ENCODE measurements at regions not wholly inside any gene's neighbourhood (a gene's known extent, or its start where the extent isn't known, plus 50 kb on each side); places are given as distances from the start of the nearest gene placed in this dataset.
"Not testable (repeated sequence)": the region's sequence is repeated elsewhere in the genome, so short reads cannot be mapped to it uniquely, and the experiment has no call there.

DNA sequence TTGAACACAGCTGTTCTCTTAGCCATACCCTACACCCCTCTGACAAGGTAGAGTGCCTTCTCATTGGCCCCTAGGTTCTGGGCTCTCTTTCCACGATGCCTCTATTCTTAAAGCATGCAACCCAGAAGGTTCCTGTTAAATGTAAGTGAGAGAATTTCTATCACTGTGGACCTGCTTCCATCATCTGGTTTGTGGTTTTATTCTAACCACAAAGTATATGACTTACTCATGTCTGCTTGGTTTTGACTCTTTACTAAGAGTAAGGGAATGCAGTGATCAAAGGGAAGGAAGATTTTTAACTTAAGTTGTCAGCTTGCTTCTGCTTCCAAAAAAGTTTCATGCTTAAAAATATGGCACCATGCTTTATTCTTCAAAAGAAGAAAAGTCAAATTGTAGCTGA is 80.2 kb downstream of the ANKEF1 start:
- Histone ChIP-seq H3K36me3 (no peaks in the 10 kb centered on the region), H3K27me3 (no peaks in the 10 kb centered on the region), H3K9me3 (no peaks in the 10 kb centered on the region), H3K4me1 (no peaks in the 10 kb centered on the region), H3K4me3 (ENCODE audit: low read depth, low read length) (no peak overlapping the region)
- no peak for DNase-seq
- TF ChIP-seq, protein P1, sequence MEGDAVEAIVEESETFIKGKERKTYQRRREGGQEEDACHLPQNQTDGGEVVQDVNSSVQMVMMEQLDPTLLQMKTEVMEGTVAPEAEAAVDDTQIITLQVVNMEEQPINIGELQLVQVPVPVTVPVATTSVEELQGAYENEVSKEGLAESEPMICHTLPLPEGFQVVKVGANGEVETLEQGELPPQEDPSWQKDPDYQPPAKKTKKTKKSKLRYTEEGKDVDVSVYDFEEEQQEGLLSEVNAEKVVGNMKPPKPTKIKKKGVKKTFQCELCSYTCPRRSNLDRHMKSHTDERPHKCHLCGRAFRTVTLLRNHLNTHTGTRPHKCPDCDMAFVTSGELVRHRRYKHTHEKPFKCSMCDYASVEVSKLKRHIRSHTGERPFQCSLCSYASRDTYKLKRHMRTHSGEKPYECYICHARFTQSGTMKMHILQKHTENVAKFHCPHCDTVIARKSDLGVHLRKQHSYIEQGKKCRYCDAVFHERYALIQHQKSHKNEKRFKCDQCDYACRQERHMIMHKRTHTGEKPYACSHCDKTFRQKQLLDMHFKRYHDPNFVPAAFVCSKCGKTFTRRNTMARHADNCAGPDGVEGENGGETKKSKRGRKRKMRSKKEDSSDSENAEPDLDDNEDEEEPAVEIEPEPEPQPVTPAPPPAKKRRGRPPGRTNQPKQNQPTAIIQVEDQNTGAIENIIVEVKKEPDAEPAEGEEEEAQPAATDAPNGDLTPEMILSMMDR (IDR thresholded peaks at IDR 0.05; ENCODE audit: low read depth, low read length): no peak

DNA sequence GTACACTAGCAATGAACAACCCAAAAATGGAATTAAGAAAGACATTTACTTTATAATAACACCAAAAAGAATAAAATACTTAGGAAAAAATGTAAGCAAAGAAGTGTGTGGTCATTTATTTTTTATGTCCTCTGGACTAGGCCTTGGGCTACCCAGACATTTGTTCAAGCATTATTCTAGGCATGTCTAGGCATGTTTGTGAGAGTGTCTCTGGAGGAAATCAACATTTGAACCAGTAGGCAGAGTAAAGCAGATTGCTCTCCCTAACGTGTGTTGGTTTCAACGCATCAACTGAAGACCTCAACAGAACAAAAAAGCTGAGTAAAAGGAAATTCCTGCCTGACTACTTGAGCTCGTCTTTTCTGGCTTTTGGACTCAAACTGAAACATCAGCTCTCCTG is 84.5 kb downstream of the ANKEF1 start:
- Histone ChIP-seq H3K4me1 (no peaks in the 10 kb centered on the region), H3K36me3 (no peaks in the 10 kb centered on the region), H3K27me3 (no peaks in the 10 kb centered on the region; the same call in 1 of the 2 replicates), H3K9me3 (no peaks in the 10 kb centered on the region), H3K4me3 (ENCODE audit: low read depth, low read length) (no peak overlapping the region)
- DNase-seq: no peak
- TF ChIP-seq, protein P1 (IDR thresholded peaks at IDR 0.05; ENCODE audit: low read depth, low read length): no peak

DNA sequence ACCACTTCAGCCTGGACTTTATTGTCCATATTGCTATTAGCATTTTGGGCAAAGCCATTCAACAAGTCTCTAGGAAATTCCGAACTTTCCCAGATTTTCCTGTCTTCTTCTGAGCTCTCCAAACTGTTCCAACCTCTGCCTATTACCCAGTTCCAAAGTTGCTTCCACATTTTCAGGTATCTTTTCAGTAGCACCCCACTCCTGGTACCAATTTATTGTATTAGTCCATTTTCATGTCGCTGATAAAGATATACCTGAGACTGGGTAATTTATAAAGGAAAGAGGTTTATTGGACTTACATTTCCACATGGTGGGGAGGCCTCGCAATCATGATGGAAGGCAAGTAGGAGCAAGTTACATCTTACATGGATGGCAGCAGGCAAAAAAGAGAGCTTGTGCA is 90.1 kb downstream of the ANKEF1 start:
- H3K4me3 ChIP-seq (ENCODE audit: low read depth, low read length); H3K27me3 ChIP-seq; H3K9me3 ChIP-seq; DNase-seq; H3K4me1 ChIP-seq; H3K36me3 ChIP-seq: not testable (repeated sequence)

GRCh38 chr20:10125757-10126156 is 91.0 kb downstream of the ANKEF1 start:
- DNase-seq: no peak
- TF ChIP-seq, protein P1 (IDR thresholded peaks at IDR 0.05; ENCODE audit: low read depth, low read length): no peak
- H3K27me3 ChIP-seq: no peaks in the 10 kb centered on the region
- H3K4me3 ChIP-seq (ENCODE audit: low read depth, low read length): no peak overlapping the region
- no peaks in the 10 kb centered on the region for H3K9me3 ChIP-seq
- no peaks in the 10 kb centered on the region for H3K4me1 ChIP-seq
- no peaks in the 10 kb centered on the region for H3K36me3 ChIP-seq

DNA sequence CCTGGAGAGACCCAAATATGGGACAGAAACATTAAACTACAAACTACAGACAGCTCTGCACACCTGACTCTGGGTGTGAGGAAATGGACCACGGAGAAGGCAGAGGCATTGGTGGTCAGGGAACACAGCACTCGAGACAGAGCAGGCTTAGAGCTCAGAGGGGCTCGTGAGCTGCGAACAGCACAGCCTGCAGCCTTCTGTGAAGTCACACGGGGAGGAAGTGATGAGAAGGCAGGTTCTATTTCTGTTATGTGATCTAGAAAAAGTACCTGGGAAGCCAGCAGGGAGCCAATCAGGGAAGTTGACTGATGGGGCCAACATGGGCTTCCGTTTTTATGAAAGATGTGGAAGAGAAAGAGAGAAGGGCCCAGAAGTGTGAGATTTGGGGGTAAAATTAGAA is 88.9 kb upstream of the SNAP25 start:
- Histone ChIP-seq H3K4me3 (ENCODE audit: low read depth, low read length) (no peak overlapping the region), H3K36me3 (no peaks in the 10 kb centered on the region), H3K9me3 (no peaks in the 10 kb centered on the region), H3K4me1 (peaks cover 3% of the 10 kb centered on the region; the same call in 1 of the 2 replicates), H3K27me3 (no peaks in the 10 kb centered on the region)
- DNase-seq: no peak
- TF ChIP-seq, protein P1 (IDR thresholded peaks at IDR 0.05; ENCODE audit: low read depth, low read length): no peak

- peaks cover 3% of the 10 kb centered on the region; the same call in 1 of the 2 replicates for H3K4me1 ChIP-seq
- H3K36me3 ChIP-seq: no peaks in the 10 kb centered on the region
- H3K27me3 ChIP-seq: no peaks in the 10 kb centered on the region
- TF ChIP-seq, protein P1 (IDR thresholded peaks at IDR 0.05; ENCODE audit: low read depth, low read length): peak; percentile 13; the same call in 1 of the 2 replicates
- H3K4me3 ChIP-seq (ENCODE audit: low read depth, low read length): no peak overlapping the region
- no peaks in the 10 kb centered on the region for H3K9me3 ChIP-seq
- peak; percentile 83 for DNase-seq
Measured at GRCh38 chr20:10131732-10132345, 86.8 kb upstream of the SNAP25 start.

All from BE2C (cell line).